ENCODE measurements at regions not wholly inside any gene's neighbourhood (a gene's known extent, or its start where the extent isn't known, plus 50 kb on each side); places are given as distances from the start of the nearest gene placed in this dataset.

GRCh38 chr20:52432740-52433139 lies 241.2 kb upstream of the ZFP64 start:
- no peak for TF ChIP-seq CTCF (conservative IDR thresholded peaks at IDR 0.05; ENCODE audit: low read depth, low read length)
- TF ChIP-seq EZH2 (IDR thresholded peaks at IDR 0.05; ENCODE audit: borderline replicate concordance, low read depth, low read length, poor library complexity, severe bottlenecking), result no peak
